Ramos (cell line): ENCODE measurements at regions not wholly inside any gene's neighbourhood (a gene's known extent, or its start where the extent isn't known, plus 50 kb on each side); places are given as distances from the start of the nearest gene placed in this dataset.

Experiments
- in situ Hi-C: fragments of 300-500 bp; cut with MboI; formaldehyde crosslinking; loops from one replicate; pipeline ENCODE4 v1.14.3; 2022; ENCODE audit warnings: low sequenced_read_pairs; ENCODE audit not compliant: unreplicated experiment

DNA sequence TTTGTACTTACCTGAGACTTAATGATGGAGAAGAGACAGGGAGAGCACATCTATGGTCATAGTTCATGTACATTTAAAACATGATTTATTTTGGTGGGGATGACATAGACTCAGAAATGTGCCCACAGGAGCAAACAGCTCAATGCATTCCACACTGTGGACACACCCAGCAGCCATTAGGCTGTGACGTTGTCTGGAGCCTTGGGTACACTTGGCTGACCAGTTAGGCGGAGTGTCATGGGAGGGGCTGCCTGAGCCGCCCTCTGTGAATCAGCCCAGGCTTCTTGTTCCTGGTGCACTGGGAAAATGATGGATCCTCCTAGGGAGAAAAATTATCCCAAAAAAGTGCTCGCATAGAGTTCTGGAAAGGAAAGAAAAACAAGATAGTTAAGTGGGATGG lies 231.0 kb upstream of the GMDS start:
- in situ Hi-C loops = no loop called here

DNA sequence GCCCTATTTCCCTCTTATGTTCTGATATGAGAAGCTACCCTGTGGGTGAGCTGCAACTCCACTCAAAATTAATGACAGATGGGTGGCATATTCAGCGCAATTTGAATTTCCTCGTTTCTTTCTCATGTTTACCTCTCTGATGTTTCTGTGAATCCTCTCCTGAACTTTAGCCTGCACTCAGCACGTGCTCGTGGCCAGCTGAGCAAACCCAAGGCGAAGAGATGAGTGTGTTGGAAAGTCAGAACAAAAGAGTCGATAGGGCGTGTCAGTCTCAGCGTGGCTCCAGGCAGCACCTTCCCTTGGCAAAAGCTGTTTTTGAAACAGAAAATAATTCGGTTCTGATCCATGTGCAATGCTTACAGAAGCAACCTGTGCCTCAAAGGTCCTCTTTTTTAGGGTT lies 226.1 kb upstream of the GMDS start:
- in situ Hi-C loops = no loop called here

DNA sequence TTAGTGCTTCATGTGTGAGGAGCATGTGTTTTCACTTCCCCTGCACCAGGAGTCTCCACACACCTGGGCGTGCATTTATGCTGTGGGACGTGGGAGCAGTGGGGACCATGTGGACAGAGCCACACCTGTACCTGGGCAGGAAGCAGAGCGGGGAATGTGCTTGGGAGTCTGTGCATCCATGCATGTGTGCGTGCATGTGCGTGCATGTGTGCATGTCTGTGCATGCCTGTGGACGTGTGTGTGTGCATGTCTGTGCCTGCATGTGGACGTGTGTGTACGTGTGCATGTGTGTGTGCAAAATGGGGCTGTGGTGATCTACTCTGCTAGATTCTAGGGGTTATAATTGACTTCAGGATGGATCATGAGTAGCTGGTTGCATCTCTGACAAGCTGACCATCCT lies 224.0 kb upstream of the GMDS start:
- in situ Hi-C loops = no loop called here

DNA sequence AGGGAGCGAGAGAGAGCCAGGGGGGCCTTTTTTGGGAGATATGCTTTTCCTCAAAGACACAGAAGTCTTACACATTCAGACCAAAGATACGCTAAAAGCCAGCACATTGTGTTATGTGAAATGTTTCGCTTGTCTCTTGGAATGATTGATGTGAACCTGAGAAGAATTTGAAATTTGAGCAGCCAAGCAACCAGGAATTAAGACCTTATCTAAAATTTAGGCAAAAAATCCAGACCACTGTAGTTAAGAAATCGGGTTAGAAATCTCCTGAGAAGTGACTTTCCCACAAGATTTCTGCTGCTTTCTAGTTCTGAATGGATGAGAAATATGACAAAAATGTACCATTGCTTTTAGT lies 223.2 kb upstream of the GMDS start:
- in situ Hi-C loops = no loop called here

DNA sequence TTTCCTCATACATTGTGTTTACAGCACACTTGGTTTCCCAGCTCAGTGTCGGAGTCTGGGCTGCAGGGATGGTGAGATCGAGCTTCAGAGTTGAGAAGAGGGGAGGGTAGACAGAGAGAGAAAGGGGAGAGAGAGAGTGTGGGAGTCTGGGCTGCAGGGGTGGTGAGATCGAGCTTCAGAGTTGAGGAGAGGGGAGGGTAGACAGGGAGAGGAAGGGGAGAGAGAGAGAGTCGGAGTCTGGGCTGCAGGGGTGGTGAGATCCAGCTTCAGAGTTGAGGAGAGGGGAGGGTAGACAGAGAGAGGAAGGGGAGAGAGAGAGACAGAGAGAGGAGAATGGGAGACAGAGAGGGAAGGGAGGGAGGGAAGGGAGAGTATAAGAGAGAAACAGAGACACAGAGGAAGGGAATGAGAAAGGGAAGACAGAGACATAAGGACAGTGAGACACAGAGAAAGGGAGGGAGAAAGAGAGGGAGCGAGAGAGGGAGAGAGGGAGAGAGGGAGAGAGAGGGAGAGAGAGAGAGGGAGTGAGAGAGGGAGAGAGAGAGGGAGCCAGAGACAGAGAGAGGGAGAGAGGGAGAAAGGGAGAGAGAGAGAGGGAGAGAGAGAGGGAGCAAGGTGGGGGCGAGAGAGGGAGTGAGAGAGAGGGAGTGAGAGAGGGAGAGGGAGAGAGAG lies 222.7 kb upstream of the GMDS start:
- in situ Hi-C loops = no loop called here

DNA sequence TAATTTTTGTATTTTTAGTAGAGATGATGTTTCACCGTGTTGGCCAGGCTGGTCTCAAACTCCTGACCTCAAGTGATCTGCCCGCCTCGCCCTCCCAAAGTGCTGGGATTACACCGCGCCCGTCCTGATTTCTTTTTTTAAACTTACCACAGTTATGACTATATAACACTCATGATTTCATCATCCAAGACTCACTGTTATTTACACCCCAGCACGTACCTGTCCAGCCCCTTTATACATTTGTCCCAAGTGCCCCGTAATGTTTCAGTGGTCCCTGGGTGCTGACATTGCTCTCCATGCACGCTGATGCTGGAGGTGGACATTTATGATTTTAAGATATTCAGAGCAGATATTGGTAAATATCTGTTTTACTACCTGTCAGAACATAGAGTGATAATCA lies 219.9 kb upstream of the GMDS start:
- in situ Hi-C loops = no loop called here

DNA sequence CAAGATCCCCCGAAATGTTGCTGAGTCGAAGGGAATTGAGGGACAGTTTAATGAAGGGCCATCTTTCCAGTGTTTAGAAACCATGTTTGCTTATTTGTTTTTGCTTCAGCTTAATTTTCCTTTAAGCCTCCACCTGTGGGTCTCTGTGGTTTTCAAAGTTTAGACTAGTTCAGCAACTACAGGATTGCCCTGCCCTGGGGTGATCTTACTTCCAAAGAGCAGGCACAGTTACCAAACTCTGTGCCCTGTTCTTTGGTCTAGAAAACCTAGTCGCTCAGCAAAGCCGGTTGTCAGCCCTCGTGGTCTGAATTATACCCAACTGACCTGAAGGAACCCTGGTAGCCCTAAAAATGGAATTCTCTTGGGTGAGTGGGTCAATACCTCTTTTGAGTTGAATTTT lies 219.2 kb upstream of the GMDS start:
- in situ Hi-C loops = no loop called here

DNA sequence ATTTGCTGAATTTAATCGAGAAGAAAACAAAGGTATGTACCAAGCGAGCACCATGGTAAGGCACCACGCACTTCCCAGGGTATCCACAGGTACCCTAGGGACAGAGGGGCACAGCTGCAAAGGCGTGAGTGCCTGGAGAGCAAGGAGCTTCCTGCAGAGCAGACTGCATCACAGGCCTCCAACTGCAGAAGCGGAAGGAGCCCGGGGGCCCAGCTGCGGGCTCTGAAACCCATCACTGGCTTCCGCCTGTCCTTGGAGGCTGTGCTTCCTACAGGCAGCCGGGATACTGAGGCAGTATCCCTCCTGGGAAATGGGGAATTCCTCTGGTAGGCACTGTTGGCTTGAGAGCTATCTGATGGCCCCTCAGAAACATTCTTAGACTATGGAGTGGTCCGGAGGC lies 217.4 kb upstream of the GMDS start:
- in situ Hi-C loops = no loop called here

DNA sequence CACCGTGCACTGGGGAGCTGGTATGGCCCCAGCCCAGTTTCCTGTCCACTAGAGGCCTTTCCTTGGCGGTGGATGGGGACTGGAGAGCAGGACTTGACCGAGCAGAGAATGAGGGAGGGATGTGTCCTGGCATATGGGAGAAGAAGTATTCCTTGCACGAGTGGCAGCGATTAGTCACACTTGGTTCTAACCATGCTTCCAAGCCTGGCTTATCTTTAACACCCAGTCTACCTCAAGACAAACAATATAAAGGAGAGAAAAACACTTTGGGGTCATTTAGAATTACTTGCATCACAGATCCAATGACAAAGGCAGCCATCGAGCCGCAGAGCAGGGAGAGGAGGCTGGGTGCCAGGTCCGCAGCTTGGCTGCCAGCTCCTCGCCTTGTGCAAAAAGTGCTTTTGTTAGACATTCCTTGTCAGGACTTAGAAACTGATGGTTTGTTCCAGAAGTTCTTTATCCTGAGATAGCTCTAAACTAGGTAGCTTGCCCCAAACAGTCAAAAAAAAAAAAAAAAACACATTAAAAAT lies 214.9 kb upstream of the GMDS start:
- in situ Hi-C loops = no loop called here

DNA sequence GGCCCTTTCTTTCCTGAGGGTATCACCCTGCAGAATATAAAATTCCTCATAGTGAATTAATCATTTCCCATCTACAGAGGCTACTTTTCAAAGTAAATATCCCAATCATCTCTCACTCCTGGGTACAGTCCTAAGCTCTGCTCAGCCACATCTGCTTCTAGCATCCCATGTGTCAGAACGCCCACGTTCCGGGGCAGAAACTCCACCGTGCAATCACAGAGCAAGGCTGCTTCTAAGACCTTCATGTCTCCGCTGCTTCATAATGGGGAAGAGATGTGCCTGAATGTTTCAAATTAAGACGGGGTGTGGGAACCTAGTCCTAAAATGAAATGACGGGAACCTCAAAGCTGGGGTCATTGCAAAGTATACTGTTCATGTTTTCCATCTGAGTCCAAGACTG lies 208.8 kb upstream of the GMDS start:
- in situ Hi-C loops = no loop called here

DNA sequence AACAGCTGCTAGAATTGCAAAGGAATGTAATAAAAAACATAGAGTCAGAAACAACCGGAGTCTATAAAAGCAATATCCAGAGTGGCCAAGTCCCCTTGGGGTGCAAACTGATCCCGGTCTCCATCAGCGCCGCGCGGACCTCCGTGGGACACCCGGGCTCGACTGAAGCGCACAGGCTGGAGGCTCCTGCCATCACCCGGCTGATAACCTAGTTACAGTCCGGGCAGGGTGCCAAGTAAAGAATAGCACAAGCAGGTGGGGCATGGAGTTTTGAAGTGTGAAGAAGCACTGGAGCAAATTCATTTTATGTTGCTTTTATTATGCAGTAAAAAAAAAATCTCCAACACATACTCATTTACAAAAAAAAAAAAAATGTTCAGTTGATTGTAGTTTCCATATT lies 205.1 kb upstream of the GMDS start:
- in situ Hi-C loops = no loop called here

DNA sequence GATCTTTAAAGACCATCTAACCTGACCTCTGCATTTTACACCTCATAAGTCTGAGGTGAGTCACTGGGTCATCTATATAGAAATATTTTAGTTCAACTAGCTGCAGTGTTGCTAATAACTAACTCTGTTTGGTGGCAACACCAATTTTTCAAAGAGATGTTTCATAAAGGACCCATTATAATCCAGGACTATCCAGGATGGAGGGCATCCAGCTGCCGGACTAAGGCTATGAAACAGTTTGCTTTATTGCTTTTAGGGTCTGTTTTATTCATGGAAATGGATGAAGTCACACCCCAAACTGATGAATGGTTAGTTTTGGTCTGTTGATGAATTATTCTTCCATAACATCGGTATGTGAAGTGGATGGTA lies 204.2 kb upstream of the GMDS start:
- in situ Hi-C loops = no loop called here

DNA sequence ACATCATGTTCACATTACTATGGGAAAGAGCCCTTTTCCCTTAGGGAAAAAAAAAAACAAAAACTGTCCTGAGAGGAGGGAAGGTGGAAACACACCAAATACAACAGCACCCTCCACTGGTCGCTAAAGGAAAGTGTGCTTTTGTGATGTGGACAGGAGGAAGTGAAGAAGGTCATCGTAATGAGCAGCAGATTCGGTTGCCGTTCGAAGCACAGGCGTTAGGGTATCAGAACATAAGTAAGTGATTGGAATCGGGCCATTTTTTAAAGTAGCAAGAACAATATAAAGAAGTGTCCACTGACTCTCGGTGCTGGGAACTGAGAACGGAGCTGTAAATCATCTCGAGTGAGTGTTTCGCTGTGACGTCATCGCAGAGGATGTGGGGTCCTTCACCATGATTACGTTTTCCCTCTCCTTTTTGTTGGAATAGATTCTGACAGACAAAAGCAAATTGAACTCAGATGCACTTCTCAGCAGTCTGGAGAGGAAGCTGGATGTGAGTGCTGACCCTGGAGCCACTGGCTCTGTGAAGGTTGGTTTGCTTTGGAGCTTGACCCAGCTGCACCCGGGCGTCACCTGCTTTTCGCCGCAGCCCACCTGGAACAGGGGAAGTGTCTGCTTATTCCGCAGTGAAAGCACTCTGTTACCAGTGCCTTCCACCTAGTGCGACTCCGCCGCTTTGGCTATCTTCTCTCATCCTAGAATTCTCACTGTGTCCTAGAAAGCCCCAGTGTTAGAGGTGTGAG lies 203.6 kb upstream of the GMDS start:
- in situ Hi-C loops = no loop called here

DNA sequence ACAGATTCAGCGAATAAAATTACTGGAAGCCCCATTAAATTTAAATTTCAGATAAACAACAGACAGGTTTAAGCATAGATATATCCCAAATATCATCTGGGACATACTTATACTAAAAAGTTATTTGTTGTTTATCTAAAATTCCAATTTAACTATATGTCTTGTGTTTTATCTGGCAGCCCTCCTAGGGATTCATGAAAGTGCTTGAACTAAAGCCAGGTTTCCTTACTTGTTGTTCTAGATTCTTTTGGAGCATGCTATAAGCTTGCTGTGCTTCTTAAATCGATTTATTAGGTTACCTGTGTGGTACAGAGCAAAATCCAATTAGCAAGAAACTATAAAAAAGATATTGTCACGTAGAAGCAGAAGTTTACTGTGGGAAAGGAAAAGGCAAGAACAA lies 202.5 kb upstream of the GMDS start:
- in situ Hi-C loops = no loop called here

DNA sequence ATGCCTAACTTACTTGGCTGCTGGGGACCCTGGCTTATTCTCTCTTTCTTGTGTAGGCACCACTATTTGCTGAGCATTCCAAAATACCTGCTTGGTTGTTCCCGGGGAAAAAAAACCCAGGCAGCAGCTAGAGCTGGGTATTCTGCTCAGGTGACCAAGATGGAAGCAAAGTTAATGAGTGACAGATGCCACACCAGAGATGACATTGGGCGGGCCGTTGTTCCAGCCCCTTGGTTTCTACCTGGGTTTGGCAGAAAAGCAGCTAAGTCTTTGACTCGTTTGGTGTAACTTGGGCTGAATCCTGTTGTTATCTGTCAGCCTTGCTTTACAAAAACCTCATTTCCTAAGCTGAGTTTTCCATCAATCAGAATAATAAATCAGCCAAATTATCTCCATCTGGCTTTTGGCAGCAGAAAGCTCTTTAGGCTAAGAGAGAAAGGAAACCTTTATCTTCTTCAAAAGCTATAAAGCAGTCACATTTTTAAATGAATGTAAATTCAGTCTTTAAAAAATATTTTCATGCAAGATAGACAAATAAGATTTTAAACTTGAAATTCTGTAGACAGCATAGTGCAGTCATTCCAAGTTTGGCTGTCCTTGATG lies 202.0 kb upstream of the GMDS start:
- in situ Hi-C loops = no loop called here

DNA sequence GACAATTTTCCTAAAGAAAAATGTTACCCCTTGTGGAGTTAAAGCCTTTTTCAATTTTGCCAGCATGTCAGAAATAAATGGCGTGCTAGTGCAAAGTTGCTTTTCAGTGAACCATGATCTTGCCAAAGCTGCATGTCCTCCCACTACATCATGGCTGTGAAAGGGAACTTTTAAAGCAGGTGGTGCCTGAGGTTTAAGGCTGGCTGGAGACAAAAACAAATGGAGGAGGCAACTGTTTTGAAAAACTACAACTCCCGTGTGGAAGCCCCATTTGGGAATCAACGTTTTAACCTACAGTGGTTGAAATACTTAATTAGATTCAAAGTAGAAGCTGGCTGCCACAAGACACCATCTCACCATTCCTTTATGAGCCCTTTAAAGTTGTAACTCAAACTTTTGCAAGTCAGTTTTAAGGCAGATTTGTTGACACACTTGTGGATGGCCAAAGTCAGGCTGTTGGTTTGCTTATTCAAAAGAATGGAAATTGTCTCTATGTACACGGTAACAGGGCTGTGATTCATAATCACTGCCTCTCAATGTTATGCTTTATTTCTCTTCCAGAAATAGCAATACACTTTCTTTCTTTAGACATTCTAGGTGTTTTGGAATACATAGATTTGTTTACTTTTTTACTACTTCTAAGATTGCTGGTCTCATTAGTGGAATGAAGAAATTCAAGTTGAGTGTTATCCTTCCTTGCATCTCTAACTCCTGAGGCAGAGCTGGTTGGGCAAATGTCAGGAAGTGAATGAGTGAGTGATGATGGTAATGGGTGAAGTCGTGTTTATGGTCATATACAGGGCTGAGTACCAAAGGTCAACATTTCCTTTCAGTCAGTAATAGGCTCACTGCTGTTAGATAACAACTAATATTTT lies 196.4 kb upstream of the GMDS start:
- in situ Hi-C loops = no loop called here

DNA sequence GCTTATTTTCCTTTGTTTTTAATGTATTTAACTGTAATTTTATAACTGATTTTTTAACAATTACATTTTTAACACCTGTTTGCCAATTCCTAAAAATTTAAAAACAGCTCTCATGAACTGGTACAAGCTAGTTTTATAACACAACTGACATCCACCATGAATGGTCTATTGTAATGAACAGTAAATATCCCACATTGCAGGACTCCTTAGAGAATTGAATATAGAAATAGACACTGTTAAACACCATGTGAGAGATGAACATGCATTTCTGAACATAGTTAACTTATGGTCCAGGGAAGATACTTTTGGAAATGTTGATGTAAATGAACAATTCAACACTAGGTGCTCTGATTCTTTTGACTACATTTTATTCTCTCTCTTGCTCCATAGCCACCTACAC lies 195.1 kb upstream of the GMDS start:
- in situ Hi-C loops = no loop called here

DNA sequence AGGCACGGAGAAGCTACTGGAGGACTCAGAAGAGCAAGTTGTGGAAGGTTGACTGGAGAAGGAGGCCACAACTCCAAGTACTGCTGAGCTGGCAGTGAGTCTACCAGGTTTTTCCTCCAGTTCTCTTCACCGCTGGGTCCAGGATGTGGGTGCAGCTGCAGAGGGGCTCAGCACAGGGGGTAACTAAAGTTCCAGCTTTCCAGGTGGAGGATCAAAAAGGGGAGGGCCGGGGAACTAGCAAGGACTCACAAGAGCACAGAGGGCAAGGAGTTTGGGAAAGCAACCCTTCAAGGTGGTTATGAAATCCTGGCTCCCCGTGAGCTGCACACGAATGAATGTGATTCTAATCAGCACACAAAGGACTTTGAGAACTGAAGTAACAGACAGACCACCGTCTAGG lies 194.2 kb upstream of the GMDS start:
- in situ Hi-C loops = no loop called here

DNA sequence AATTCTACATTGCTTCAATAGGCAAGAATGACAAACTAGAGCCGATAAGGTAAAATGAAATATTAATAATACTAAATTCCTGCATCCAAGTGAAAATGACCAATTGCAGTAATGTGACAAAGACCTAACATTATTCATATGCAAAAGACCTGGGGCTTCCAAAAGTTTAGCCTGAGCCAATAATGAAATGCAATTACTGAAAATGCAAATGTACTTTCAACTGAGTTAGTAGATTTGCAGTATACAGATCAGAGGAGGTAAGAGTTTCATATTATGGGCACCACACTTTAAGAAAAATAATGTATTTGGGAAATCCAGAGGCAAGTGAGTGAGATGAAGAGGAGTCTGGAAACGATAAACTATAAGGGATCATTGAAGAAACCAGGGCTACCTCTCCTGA lies 193.7 kb upstream of the GMDS start:
- in situ Hi-C loops = no loop called here

DNA sequence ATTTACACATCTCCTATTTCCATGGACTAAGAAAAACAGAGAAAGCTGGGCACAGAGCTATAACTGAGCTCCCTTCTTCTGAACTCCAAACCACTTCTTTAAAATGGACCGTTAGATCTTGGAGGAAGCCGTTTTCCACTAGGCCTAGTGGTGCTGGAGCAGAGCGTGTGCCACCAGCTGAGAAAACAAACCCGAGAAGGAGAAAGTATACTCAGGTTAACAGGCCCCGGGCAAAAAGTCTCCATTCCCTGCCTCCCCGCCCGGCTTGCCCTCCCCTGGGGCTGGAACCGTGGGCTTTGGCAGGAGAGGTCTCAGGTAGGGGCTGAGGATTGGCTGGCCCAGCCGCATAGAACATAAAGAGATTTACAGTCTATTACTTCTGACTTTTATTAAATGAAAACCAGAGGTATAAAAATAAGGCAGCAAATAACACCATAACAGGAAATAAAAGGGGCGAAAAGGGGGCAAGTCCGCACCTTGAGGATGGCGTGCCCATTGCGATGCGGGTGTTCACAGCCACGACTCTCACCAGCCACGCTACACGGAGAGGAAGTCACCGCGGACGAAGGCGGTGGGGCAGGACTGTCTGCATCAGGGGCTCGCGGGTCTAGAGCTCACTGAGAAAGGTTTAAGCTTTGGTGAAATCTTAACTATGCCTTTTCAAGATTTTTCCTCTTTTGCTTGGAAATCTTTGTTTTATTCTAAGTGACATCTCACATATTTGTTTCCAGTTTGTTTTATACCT lies 191.2 kb upstream of the GMDS start:
- in situ Hi-C loops = no loop called here
